Ovary (tissue), 3 donors: ENCODE measurements at regions not wholly inside any gene's neighbourhood (a gene's known extent, or its start where the extent isn't known, plus 50 kb on each side); places are given as distances from the start of the nearest gene placed in this dataset.

Experiments
- POLR2A ChIP-seq: fragments of 450-650 bp; IDR thresholded peaks from one replicate; pipeline ENCODE4 v1.6.1; 2017; ENCODE audit warnings: antibody characterized with exemption, mild to moderate bottlenecking, moderate library complexity
- TF ChIP-seq, protein P1 (sequence below), 3 donors: fragments of 450-650 bp in 2 of 3; fragments of 200-600 bp in 1 of 3; IDR thresholded peaks; one replicate each; pipeline versions ENCODE4 v1.5.1 to v1.8.0; 2016 to 2022; ENCODE audit warnings: antibody characterized with exemption in 3 of 3, mild to moderate bottlenecking in 1 of 3
- donor health status: DM: no; HTN: no; CAD: no.

DNA sequence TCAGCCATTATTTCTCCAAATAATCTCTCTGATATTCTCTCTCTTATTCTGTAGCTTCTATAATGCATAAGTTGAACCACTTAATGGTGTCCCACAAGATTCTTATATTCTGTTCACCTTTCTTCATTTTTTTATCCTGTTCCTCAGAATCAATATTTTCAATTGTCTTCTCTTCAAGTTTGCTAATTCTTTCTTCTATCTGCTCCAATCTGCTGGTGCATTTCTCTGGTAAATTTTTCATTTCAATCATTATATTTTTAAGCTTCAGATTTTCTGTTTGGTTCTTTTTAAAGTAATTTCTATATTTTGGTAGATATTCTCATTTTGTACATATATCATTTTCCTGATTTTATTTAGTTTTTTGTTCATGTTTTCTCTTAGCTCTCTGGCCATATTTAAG, 272.6 kb downstream of the ZEB1 start:
- TF ChIP-seq, protein P1, sequence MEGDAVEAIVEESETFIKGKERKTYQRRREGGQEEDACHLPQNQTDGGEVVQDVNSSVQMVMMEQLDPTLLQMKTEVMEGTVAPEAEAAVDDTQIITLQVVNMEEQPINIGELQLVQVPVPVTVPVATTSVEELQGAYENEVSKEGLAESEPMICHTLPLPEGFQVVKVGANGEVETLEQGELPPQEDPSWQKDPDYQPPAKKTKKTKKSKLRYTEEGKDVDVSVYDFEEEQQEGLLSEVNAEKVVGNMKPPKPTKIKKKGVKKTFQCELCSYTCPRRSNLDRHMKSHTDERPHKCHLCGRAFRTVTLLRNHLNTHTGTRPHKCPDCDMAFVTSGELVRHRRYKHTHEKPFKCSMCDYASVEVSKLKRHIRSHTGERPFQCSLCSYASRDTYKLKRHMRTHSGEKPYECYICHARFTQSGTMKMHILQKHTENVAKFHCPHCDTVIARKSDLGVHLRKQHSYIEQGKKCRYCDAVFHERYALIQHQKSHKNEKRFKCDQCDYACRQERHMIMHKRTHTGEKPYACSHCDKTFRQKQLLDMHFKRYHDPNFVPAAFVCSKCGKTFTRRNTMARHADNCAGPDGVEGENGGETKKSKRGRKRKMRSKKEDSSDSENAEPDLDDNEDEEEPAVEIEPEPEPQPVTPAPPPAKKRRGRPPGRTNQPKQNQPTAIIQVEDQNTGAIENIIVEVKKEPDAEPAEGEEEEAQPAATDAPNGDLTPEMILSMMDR (IDR thresholded peaks at IDR 0.05) = no peak
- TF ChIP-seq POLR2A = no peak
